HepG2 (cell line): ENCODE measurements at regions not wholly inside any gene's neighbourhood (a gene's known extent, or its start where the extent isn't known, plus 50 kb on each side); places are given as distances from the start of the nearest gene placed in this dataset.

Experiments
- BRCA1 ChIP-seq: sonication (generic); formaldehyde crosslinking; IDR thresholded peaks from 2 replicates; pipeline ENCODE4 v1.4.0; 2020; ENCODE audit warnings: missing genetic modification reagents
- GTF3A ChIP-seq: sonication (generic); formaldehyde crosslinking; conservative IDR thresholded peaks from 2 replicates; pipeline ENCODE4 v1.4.0; 2020; ENCODE audit warnings: mild to moderate bottlenecking, missing genetic modification reagents
- RBM39 ChIP-seq: fragments of 200-400 bp; formaldehyde crosslinking; IDR thresholded peaks from one replicate; pipeline ENCODE4 v1.6.1; 2018; ENCODE audit warnings: antibody characterized with exemption, mild to moderate bottlenecking, low read depth, low read length; ENCODE audit not compliant: poor library complexity, severe bottlenecking
- RXRB ChIP-seq: IDR thresholded peaks from 2 replicates; pipeline ENCODE4 v1.6.1; 2016; ENCODE audit warnings: borderline replicate concordance, missing genetic modification reagents, missing compliant biosample characterization
- ZNF572 ChIP-seq: sonication (generic); formaldehyde crosslinking; IDR thresholded peaks from 2 replicates; pipeline ENCODE4 v1.5.1; 2020; ENCODE audit warnings: mild to moderate bottlenecking, missing genetic modification reagents
- TF ChIP-seq, protein P1 (sequence below): sonication (generic); formaldehyde crosslinking; IDR thresholded peaks from 2 replicates; pipeline ENCODE4 v1.5.0; 2020; ENCODE audit warnings: mild to moderate bottlenecking, missing genetic modification reagents, moderate library complexity
- TF ChIP-seq, protein P2 (sequence below): IDR thresholded peaks from 2 replicates; pipeline ENCODE4 v1.6.1; 2012; ENCODE audit warnings: inconsistent platforms

DNA sequence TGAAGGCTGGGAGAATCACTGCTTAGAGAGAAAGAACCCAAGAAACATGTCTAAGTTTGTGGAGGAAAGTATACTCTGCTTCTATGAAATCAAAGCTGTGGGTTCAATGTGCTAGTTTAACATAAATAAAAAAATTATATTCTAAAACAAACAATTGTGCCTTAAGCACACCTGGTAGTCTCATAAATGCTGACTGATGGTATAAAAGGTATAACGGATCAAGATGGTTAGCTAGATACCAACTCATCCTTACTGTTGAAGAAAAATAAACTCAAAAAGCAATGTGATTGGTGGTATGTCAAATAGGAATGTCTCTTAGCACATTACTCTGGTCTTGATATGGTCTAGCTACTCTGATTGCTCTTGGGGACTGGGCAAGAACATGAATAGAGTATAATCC, 117.8 kb downstream of the SLC41A2 start:
- TF ChIP-seq RBM39: no peak
- TF ChIP-seq BRCA1 (CRISPR knock-in tag): no peak
- TF ChIP-seq, protein P1, sequence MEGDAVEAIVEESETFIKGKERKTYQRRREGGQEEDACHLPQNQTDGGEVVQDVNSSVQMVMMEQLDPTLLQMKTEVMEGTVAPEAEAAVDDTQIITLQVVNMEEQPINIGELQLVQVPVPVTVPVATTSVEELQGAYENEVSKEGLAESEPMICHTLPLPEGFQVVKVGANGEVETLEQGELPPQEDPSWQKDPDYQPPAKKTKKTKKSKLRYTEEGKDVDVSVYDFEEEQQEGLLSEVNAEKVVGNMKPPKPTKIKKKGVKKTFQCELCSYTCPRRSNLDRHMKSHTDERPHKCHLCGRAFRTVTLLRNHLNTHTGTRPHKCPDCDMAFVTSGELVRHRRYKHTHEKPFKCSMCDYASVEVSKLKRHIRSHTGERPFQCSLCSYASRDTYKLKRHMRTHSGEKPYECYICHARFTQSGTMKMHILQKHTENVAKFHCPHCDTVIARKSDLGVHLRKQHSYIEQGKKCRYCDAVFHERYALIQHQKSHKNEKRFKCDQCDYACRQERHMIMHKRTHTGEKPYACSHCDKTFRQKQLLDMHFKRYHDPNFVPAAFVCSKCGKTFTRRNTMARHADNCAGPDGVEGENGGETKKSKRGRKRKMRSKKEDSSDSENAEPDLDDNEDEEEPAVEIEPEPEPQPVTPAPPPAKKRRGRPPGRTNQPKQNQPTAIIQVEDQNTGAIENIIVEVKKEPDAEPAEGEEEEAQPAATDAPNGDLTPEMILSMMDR (CRISPR knock-in tag): no peak
- TF ChIP-seq RXRB (CRISPR knock-in tag): no peak
- TF ChIP-seq, protein P2, sequence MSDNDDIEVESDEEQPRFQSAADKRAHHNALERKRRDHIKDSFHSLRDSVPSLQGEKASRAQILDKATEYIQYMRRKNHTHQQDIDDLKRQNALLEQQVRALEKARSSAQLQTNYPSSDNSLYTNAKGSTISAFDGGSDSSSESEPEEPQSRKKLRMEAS: no peak
- no peak for TF ChIP-seq GTF3A (CRISPR knock-in tag)
- no peak for TF ChIP-seq ZNF572 (CRISPR knock-in tag)
